ENCODE measurements at regions not wholly inside any gene's neighbourhood (a gene's known extent, or its start where the extent isn't known, plus 50 kb on each side); places are given as distances from the start of the nearest gene placed in this dataset.

- CTCF ChIA-PET = no interaction called here
- ATAC-seq = no peak; the same call in 1 of the 2 replicates
Observed at GRCh38 chr9:106731910-106732309, 131.1 kb upstream of the ZNF462 start.

GRCh38 chr9:106733828-106734380 is 129.1 kb upstream of the ZNF462 start:
- H3K9me3 Mint-ChIP-seq = no peaks in the 10 kb centered on the region
- TF ChIP-seq OVOL2 (CRISPR knock-in tag; IDR thresholded peaks at IDR 0.05; ENCODE audit: borderline replicate concordance) (no peak), GABPB1 (CRISPR knock-in tag; IDR thresholded peaks at IDR 0.05) (no peak), SOX15 (CRISPR knock-in tag; IDR thresholded peaks at IDR 0.05) (no peak), TEAD4 (CRISPR knock-in tag; IDR thresholded peaks at IDR 0.05) (no peak), ZBTB21 (CRISPR knock-in tag; IDR thresholded peaks at IDR 0.05; ENCODE audit: borderline replicate concordance) (no peak), ELF4 (CRISPR knock-in tag; IDR thresholded peaks at IDR 0.05; ENCODE audit: low read depth) (no peak), ESRRA (CRISPR knock-in tag; IDR thresholded peaks at IDR 0.05; ENCODE audit: borderline replicate concordance) (no peak), CBFB (CRISPR knock-in tag; IDR thresholded peaks at IDR 0.05; ENCODE audit: low read depth) (no peak), E2F5 (CRISPR knock-in tag; IDR thresholded peaks at IDR 0.05) (no peak), MYBL2 (CRISPR knock-in tag; IDR thresholded peaks at IDR 0.05) (no peak), IRF1 (CRISPR knock-in tag; IDR thresholded peaks at IDR 0.05) (no peak), TCF7 (CRISPR knock-in tag; IDR thresholded peaks at IDR 0.05; ENCODE audit: low read depth) (no peak)
- TF ChIP-seq, protein P1, sequence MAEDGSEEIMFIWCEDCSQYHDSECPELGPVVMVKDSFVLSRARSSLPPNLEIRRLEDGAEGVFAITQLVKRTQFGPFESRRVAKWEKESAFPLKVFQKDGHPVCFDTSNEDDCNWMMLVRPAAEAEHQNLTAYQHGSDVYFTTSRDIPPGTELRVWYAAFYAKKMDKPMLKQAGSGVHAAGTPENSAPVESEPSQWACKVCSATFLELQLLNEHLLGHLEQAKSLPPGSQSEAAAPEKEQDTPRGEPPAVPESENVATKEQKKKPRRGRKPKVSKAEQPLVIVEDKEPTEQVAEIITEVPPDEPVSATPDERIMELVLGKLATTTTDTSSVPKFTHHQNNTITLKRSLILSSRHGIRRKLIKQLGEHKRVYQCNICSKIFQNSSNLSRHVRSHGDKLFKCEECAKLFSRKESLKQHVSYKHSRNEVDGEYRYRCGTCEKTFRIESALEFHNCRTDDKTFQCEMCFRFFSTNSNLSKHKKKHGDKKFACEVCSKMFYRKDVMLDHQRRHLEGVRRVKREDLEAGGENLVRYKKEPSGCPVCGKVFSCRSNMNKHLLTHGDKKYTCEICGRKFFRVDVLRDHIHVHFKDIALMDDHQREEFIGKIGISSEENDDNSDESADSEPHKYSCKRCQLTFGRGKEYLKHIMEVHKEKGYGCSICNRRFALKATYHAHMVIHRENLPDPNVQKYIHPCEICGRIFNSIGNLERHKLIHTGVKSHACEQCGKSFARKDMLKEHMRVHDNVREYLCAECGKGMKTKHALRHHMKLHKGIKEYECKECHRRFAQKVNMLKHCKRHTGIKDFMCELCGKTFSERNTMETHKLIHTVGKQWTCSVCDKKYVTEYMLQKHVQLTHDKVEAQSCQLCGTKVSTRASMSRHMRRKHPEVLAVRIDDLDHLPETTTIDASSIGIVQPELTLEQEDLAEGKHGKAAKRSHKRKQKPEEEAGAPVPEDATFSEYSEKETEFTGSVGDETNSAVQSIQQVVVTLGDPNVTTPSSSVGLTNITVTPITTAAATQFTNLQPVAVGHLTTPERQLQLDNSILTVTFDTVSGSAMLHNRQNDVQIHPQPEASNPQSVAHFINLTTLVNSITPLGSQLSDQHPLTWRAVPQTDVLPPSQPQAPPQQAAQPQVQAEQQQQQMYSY (CRISPR knock-in tag; IDR thresholded peaks at IDR 0.05) = no peak
- TF ChIP-seq, protein P2, sequence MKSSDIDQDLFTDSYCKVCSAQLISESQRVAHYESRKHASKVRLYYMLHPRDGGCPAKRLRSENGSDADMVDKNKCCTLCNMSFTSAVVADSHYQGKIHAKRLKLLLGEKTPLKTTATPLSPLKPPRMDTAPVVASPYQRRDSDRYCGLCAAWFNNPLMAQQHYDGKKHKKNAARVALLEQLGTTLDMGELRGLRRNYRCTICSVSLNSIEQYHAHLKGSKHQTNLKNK (CRISPR knock-in tag; IDR thresholded peaks at IDR 0.05) = no peak
- TF ChIP-seq, protein P3, sequence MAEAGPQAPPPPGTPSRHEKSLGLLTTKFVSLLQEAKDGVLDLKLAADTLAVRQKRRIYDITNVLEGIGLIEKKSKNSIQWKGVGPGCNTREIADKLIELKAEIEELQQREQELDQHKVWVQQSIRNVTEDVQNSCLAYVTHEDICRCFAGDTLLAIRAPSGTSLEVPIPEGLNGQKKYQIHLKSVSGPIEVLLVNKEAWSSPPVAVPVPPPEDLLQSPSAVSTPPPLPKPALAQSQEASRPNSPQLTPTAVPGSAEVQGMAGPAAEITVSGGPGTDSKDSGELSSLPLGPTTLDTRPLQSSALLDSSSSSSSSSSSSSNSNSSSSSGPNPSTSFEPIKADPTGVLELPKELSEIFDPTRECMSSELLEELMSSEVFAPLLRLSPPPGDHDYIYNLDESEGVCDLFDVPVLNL (CRISPR knock-in tag; IDR thresholded peaks at IDR 0.05; ENCODE audit: borderline replicate concordance, low read depth) = no peak
- TF ChIP-seq, protein P4, sequence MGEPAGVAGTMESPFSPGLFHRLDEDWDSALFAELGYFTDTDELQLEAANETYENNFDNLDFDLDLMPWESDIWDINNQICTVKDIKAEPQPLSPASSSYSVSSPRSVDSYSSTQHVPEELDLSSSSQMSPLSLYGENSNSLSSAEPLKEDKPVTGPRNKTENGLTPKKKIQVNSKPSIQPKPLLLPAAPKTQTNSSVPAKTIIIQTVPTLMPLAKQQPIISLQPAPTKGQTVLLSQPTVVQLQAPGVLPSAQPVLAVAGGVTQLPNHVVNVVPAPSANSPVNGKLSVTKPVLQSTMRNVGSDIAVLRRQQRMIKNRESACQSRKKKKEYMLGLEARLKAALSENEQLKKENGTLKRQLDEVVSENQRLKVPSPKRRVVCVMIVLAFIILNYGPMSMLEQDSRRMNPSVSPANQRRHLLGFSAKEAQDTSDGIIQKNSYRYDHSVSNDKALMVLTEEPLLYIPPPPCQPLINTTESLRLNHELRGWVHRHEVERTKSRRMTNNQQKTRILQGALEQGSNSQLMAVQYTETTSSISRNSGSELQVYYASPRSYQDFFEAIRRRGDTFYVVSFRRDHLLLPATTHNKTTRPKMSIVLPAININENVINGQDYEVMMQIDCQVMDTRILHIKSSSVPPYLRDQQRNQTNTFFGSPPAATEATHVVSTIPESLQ (CRISPR knock-in tag; IDR thresholded peaks at IDR 0.05) = no peak
- no peak for DNase-seq (ENCODE audit: low spot score)
- no peaks in the 10 kb centered on the region for H3K36me3 Mint-ChIP-seq
- ChIA-PET POLR2A (no interaction called here), CTCF (no interaction called here)
- H3K27ac Mint-ChIP-seq = no peak overlapping the region
- no peak overlapping the region for H3K4me3 Mint-ChIP-seq
- H3K27me3 Mint-ChIP-seq (ENCODE audit: low read depth) = no peaks in the 10 kb centered on the region
- no peak for ATAC-seq
- H3K4me1 Mint-ChIP-seq = no peaks in the 10 kb centered on the region

More at GRCh38 chr9:106731910-106732309, 131.1 kb upstream of the ZNF462 start:
- no peaks in the 10 kb centered on the region for H3K36me3 Mint-ChIP-seq
- POLR2A ChIA-PET = no interaction called here
- TF ChIP-seq SMAD4 (CRISPR knock-in tag; IDR thresholded peaks at IDR 0.05) (no peak), ZNF121 (CRISPR knock-in tag; IDR thresholded peaks at IDR 0.05) (no peak), NR2C2 (CRISPR knock-in tag; IDR thresholded peaks at IDR 0.05) (no peak), HMGA2 (CRISPR knock-in tag; IDR thresholded peaks at IDR 0.05) (no peak), ZNF138 (CRISPR knock-in tag; conservative IDR thresholded peaks at IDR 0.05) (no peak), ATF1 (CRISPR knock-in tag; IDR thresholded peaks at IDR 0.05) (no peak), TCF7 (CRISPR knock-in tag; IDR thresholded peaks at IDR 0.05; ENCODE audit: low read depth) (no peak), JAZF1 (CRISPR knock-in tag; IDR thresholded peaks at IDR 0.05) (no peak), NFYB (CRISPR knock-in tag; conservative IDR thresholded peaks at IDR 0.05; ENCODE audit: low read depth) (no peak), RELA (CRISPR knock-in tag; IDR thresholded peaks at IDR 0.05; ENCODE audit: borderline replicate concordance) (no peak), ZNF423 (CRISPR knock-in tag; IDR thresholded peaks at IDR 0.05) (no peak)
- TF ChIP-seq, protein P2 (CRISPR knock-in tag; IDR thresholded peaks at IDR 0.05) = no peak
- no peak overlapping the region for H3K27ac Mint-ChIP-seq
- no peaks in the 10 kb centered on the region for H3K4me1 Mint-ChIP-seq
- no peak for DNase-seq (ENCODE audit: low spot score)
- H3K4me3 Mint-ChIP-seq = no peak overlapping the region
- H3K27me3 Mint-ChIP-seq (ENCODE audit: low read depth) = no peaks in the 10 kb centered on the region
- H3K9me3 Mint-ChIP-seq = no peaks in the 10 kb centered on the region

All from WTC11 (cell line).